ENCODE measurements at regions not wholly inside any gene's neighbourhood (a gene's known extent, or its start where the extent isn't known, plus 50 kb on each side); places are given as distances from the start of the nearest gene placed in this dataset.
"Not testable (repeated sequence)": the region's sequence is repeated elsewhere in the genome, so short reads cannot be mapped to it uniquely, and the experiment has no call there.

DNA sequence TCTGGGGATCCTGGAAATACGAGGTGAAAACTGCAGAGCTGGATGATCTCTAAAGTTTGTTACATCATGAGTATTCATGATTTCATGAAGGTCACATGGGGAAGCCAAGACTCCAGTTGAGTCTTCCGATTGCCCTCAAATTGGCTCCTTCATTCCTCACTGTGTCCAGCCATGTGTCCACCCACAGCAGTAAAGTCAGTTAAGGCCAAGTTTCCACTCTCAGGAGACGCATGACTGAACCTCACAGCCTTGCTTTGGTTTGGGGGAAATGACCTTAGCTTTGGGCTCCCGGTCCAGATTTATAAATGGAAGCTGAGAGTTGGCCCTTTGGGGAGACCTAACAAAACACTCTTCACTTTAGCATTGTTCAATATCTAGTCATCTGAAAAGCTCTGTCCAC is 289.7 kb upstream of the MCTP2 start:
- no peak for DNase-seq

DNA sequence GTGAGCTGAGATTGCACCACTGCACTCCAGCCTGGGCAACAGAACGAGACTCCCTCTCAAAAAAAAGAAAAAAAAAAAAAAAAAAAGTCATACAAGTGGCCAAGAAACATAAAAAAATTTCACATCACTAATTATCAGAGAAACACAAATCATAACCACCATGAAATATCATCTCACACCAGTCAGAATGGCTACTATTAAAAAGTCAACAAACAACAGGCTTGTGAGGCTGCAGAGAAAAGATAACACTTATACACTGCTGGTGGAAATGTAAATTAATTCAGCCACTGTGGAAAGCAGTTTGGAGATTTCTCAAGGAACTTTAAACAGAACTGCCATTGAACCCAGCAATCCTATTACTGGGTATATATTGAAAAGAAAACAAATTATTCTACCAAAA is 291.1 kb upstream of the MCTP2 start:
- DNase-seq: no peak

DNA sequence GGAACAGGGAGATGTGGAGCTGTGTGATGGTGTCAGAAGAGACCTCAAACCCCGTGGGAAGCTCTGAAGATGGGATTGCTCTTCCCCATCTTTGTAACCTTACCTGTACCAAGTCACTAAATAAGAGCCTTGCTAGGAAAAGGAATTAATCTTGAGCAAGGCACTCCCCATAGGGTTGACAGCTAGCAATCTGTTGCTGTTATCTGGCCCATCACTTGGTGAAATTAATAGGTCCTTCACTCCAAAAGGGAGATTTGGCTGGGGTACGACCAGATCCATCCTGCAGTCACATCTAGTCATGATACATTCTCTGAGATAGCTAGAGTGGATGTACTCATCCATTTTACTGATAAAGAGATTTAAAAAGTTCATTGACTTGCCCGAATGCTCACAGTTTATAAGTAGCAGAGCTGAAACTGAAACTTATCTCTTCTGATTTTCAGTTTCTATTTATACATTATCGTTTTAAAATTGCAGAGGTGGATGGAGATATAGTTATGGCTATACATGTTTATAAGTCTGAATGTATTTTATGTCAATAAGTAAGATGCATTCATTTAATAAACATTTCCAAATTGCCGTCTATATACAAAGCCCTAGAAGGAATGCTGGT is 299.1 kb upstream of the MCTP2 start:
- DNase-seq: no peak

DNA sequence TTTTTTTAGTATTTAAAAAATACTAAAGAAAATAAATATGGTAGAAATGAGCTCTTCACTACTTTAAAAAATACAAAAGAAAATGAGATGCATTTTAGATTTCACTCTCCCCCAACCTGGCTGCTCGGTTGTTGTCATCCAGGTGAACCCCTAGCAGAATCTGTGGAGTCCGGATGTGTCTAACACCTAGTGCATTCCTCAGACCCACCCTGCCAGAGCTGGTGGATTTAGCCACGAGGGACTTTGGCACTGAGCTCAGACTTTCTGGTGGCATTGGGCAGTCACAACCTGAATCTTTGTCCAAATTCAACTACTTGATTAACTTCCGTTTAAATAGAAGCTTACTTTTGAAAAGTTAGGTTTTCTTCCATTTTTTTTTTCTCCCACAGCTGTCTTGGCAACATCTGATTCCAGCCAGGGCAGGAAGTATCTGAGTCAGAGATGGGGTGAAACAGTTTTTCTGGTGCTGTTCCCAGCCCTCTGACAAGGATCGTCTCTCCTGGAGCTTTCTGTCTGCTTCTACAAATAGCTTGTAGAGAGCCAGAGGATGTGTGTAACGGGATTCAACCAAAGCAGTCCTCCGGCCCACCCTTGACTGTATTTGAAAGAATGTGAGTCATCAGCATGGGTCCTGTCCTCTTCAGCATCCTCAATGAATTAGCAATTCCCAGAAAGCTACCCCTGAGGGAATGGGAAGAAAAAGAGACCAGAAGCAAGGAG is 301.8 kb upstream of the MCTP2 start:
- DNase-seq: no peak

DNA sequence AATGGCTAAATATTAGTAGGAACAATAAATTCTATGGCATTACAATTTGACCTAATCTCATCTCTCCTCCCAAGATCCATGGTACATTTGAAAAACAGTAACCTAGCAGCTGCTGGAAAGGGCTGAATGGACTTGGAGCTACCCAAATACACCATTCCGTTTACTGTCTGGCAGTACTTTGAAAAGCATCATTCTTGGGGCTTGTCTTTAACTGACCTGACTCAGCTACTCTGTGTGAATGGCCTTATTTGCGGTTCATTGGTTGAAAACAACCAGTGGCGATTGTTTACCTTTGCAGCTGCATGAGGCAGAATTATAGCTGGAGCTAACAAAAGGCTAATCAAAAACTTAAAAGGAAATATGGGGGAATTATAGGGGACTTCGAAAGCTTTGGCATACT is 311.2 kb upstream of the MCTP2 start:
- no peak for DNase-seq

DNA sequence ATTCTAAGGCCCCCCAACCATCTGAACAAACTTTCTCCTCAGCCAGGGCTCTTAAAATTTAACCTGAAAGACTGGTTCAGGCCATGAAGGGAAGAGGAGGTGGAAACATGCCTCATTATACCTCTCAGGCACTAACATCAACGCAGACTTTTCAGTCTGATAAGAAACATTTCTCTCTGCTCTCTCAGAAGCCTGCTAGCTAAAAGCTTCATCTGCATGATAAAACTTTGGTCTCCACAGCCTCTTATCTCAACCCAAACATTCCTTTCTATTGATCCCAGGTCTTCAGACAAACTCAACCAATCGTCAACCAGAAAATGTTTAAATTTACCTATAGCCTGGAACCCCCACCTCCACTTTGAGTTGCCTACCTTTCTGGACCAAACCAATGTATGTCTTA is 312.6 kb upstream of the MCTP2 start:
- not testable (repeated sequence) for DNase-seq

DNA sequence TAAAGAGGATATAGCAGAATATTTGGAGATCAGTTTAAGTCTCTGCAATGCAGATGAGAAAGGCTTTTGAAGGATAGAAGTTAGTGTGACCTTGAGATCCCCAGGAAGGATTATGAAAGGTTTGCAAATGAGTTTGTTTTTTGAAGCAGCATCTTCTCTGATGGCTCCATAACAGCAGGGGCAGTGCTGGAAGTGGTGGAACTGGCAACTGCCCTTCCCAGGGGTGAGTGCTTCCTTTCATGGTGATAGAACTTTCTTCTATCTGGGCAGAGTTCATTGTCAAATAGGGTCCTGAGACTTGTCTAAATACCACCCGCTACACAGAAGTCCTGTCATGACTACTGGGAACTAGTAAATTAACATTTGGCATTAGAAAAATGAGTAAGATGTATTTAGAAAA is 314.2 kb upstream of the MCTP2 start:
- no peak for DNase-seq

DNA sequence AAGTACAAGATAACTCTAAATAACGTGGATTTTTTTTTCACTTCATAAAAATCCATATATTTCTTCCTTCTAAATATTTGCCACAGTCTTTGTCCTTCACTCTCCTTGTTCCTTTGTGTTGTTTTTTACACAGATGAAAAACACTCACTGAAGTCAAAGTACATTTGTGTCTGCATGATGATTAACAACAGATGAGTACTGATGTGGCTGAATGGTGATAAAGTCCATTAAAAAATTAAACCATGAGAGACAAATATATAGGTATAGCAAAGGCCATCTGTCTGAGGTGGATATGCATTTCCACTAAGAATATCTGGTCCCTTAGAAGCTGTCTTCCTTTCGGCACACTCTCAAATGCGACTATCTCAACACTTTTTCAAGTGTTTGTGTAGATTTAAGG is 317.5 kb upstream of the MCTP2 start:
- DNase-seq: no peak

DNA sequence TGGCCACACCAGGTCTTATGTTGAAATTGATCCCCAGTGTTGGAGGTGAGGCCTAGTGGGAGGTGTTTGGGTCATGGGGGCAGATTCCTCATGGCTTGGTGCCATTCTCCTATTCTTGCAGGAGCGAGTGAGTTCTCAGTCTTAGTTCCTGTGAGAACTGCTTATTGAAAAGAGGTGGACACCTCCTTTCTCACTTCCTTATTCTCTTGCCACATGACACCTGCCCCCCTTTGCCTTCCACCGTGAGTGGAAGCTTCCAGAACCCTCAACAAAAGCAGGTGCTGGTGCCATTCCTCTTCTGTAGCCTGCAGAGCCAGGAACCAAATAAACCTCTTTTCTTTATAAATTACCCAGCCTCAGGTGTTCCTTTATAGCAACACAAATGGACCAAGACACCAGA is 318.1 kb upstream of the MCTP2 start:
- no peak for DNase-seq

DNA sequence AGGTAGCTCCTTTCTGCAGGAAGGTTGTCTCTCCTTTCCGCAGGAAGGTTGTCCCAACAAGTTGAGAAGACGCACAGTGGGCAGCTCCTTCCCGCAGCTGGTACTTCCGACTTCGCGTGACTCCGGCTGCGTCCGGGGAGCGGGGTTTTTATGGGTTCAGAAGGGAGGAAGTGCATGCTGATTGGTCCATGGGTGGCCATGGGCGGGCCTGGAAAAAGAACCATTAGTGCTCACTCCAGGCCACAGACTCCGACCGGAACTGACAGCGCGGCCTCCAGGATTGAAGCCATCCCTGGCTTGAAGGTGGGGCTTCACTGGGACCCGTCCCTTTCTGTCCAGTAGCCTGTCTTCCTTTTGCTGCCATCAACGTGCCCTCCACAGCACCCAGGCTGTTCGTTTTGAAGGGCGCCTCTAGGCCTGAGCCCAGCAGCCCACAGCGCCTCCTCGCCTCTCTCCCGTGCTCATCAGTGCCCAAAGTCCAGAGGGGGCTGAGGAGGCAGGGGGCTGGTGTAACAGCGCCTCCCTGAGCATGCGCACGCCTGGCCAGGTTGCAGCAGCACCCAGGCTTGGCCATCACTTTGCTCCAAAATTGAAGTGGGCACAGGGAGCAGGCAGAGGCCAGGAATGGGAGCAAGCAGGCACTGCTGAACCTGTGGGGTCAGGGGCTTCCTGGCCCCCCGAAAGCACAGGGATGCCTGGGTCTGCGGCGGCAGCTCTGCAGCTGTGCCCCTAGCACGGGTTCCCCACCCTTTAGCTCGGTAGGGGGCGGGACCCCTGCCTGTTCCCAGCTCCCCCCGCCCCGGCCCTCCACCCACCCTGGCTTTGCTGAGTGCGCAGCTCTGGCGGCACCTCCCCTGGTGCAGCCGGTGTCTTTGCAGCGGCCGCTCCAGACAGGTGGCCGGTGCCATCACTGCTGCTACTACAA is 330.6 kb upstream of the MCTP2 start:
- DNase-seq: no peak

DNA sequence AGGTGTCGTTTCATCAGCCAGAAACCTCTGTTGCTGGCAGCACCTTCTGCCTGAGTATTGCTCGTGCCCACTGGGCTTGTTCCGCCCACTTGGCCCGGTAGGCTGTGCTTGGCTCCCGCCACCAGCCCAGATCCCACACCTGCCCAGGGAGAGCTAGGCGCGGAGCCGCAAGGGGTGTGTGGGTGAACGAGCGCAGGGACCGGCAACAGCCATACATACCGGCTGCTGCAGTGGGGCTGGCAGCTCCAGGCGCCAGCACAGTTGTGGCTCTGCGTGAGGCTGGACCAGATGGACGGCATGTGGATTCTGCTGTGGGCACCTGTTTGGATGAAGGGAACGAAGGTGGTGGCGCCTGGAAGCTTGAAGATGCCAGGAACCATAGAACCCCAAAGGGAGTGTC is 331.5 kb upstream of the MCTP2 start:
- DNase-seq: no peak

DNA sequence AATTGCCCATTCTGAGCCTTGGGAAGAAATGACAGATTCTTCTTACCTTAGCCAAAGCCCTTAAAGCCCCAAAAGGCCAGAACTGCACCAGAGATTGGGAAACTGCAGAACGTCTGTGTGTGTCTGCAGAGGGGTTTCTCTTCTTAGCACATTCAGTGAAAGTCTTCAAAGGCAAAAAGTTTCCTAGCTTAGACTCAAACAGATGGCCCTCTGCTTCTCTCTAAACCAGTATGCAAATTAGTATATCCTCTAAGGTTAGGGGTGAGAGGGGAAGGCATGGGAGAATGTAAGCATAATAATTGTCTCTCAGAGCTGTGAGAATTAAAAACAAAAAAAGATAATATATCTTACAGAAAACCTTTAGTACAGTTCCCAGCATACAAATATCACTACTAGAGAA is 334.0 kb upstream of the MCTP2 start:
- no peak for DNase-seq

DNA sequence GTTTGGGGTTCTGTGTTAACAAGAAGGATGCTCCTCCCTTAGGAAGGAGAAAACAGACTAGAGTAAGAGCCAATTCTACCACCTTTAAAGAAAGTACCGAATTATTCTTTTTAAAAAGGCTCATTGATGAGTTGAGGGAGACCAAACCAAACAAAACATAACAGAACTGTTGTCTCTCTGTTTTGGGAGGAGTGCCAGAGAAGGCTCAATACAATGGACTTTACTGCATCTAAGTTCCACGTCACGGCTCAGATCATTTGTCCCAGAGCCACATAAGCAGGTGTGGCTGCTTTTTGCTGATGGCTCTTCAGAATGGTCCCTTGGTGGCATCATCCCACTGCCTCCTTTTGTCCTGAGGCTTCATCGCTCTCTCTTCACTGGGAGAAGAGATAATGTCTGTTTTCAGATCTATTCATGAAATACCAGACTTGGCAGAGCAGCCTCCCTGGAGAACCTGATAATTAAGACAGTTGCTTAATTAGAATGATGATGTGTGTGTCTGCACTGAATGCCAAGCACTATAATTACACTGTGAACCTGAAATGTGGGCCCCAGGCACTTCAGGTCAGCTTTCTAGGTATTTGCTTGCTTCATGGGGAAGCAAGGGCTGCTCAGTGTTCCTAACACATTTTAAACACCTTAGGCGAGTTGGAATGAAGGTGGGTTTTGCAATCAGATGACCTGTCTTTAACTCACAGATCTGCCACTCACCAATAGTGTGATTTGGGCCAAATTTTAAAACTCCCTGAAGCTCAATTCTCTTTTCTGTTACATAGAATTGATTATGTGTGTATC is 335.2 kb upstream of the MCTP2 start:
- no peak for DNase-seq

DNA sequence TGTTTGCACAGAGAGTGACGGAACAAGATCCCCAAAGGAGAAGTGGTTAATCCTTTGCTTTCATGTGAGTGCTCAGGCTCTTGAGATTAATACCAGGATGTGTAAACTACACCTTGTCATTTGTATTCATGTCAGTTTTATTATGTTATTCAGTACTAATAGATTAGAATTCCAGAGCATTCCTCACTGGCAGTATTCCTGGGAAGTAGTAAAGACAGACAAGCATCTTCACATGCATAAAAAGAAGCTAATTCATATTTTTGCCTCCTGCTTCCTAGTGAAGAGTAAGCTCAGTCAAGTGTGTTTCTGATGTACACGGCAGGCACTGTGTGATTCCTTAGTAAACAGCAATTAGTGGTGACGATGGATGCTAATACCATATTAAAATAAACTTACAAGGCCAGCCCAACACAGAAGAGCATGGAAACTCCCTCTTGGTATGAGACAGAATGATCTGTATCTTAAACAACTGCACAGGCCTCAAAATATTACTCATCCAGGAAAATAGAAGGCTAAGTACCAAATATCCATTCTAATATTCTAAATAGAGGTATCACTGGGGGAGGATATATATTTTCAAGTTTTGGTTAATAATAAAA is 336.8 kb upstream of the MCTP2 start:
- DNase-seq: no peak

DNA sequence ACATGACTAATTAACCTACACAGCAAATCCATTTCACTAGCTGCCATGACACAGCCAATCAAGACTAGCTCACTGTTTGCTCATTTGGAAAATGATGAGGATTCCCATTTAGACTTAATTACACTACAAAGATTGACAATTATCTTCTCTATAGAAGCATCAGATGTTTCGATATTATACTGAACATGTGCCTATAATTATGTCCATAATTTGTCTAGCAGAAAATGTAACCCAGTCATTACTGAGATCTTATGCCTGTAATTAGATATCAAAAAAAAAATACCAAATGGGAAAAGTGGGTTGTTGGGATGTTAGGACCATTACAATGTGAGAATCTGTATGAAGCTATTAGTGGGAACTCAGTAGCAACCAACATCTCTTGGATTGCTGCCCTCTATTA is 344.2 kb upstream of the MCTP2 start:
- no peak for DNase-seq

DNA sequence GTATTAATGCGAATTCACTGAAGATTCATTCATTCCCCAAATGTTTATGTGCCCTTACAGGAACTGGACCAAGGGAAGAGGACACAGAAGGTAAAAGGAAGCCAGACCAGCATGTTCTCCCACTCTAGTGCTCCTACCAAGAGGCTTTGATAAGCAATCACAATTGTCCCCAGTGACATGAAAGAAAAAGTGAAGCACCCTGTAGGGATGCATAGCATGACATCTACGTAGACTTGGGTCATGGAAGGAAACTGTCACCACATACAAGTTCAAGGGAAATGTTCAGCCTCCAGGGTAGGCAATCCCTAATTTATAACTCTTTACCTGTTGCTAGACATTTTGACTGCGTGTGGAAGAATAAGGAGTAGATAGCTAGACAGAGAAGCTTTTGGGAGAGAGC is 348.6 kb upstream of the MCTP2 start:
- no peak for DNase-seq

DNA sequence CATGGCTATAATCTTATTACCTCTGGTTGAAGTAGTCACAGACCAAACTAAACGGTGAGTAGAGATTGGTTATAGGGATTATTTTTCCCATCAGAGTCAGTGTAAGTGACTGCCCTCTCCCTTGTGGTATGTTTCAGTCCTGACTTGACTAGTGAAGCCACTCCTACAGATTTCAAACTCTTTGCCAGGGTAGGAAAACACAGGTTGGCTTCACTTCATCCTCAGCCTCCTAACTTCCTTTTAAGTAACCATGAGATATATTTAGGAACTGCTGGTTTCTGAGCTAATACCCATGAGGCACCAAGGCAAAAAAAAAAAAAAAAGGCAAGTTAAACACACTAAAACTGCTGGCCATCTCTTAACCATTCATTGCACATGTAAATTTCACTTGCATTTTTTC is 349.2 kb upstream of the MCTP2 start:
- no peak for DNase-seq

DNA sequence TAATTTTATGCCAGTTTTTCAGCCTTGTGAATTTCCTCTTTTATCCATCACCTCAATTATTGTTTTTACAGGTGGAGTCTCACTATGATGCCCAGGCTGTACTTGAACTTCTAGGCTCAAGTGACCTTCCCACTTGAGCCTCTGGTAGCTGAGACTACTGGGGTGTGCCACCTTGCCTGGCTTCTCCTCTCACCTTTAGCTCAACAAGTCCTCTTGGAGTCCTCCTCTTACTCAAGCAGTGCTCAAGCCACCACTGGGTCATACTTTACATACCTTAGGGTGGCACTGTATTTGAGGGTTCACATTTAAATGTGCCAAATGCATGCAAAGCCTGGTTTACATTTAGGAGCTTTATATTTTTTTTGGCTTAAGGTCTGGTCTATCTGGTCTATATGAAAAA is 350.1 kb upstream of the MCTP2 start:
- no peak for DNase-seq

DNA sequence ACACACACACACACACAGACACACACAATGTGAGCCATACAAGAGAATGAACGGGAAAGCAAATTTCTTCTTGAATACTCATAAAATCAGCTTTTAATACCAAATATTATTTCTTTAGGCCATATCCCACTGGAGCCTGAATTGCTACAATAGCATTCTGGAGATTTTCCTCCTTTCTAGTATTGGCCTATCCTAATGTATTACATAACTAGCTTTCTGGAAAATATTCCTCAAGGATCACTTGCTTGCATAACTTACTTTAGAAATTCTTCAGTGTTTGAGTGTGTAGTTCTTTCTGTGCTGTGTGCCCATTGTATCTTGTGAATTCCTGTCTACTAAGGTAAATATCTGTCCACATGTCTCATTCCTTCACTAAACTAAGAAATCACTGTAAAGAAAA is 351.0 kb upstream of the MCTP2 start:
- DNase-seq: no peak

DNA sequence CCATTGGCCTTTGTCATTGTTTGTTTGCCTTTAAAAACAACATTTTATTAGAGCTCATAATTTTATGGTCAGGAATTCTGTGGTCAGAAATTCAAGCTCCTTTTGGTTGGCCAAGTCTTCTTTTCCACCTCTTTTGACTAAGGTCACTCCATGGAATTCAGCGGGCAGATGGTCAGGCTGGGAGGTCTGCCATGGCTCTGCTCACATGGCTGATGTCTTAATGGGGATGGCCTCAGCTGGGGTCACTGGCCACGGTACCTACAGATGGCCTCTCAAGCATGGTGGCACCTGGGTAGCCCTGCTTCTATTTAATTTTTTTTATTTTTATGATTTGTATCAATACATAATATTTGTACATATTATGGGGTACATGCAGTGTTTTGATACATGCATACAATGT is 360.8 kb upstream of the MCTP2 start:
- no peak for DNase-seq

DNA sequence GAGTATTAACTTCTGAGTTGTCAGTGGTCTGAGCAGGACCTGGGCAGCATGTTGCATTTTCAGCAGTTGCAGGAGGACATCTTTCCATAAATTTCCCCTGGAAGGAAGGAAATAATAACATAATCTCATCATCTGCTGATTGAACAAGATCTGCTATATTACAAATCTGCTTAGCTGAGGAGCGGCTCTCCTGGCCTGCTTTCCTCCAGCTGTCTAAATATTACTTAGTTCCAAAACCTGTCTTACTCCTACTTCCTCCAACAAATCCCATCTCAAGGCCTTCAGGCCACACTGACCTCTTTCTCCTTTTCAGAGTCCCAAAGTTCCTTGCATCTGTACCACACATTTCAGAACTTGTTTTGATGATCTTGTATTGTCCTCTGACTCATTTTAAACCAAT is 364.4 kb upstream of the MCTP2 start:
- DNase-seq: no peak

DNA sequence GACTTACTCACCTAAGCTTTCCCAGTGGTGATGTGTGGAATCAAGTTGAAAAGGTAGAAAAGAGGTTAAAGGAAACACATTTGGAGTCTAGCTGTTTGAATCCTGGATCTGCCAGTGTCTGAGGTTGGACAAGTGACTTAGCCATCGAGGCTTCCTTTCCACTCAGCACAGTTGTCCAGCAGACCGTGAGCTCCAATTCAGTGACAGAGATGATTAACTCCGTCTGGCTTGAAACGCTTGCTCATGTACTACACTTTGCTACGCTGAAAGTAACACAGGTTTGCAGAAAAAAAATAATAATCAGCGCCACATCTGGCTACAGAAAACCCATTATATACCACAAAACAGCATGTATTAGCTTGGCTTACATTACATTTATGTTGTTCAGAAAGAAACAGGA is 364.9 kb upstream of the MCTP2 start:
- peak; percentile 17 for DNase-seq

All from renal pelvis (tissue), 1 donor.